ENCODE measurements at regions not wholly inside any gene's neighbourhood (a gene's known extent, or its start where the extent isn't known, plus 50 kb on each side); places are given as distances from the start of the nearest gene placed in this dataset.

- peak; percentile 24 for DNase-seq
Measured at GRCh38 chr5:61746831-61747575, 414.9 kb downstream of the ZSWIM6 start.

DNA sequence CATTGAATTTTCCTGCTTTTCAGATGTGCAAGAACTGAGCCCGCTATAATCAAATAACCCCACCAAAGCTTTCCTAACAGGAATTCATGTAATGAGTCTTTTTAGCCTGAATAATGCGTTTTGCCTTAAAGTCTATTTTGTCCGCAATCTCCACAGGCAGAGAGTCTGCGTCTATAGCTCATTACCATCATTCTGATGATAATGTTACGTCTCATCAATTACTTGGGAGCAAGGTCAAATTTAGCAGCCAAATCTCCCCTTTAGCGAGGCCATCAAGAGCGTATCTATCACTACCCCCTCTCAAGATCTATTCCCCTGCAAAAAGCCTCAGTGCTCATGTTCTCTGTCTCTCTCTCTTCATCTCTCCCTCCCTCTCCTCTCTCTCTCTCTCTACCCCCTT lies 416.1 kb downstream of the ZSWIM6 start:
- no peak for DNase-seq

GRCh38 chr5:61748651-61749050 lies 416.6 kb downstream of the ZSWIM6 start:
- no peak for DNase-seq

- DNase-seq: no peak
Measured at GRCh38 chr5:61752588-61752987, 420.5 kb downstream of the ZSWIM6 start.

GRCh38 chr5:61754792-61755191 lies 422.7 kb downstream of the ZSWIM6 start:
- DNase-seq: no peak

- DNase-seq: no peak
Measured at GRCh38 chr5:61755726-61756222, 423.7 kb downstream of the ZSWIM6 start.

DNA sequence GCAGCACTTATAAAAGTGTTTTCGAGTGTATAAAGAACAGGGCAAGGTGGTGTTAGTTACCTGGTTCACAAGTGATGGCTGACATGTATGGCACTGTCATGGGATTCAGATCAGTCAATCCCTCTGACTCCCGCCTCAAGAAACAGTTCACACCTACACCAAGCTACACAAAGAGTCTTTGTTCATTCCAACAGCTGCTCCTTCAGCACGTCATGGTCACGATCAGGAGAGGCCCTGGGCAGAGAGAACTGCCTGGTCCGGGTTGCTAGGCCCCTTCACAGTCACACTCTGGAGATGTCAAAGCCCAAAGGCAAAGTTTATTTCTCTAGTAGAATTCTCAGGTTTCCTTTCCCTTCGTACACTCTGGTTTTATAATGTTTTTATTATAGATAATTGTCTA lies 426.7 kb downstream of the ZSWIM6 start:
- DNase-seq: no peak

GRCh38 chr5:61765471-61765870 lies 433.4 kb downstream of the ZSWIM6 start:
- no peak for DNase-seq

GRCh38 chr5:61766141-61766540 lies 434.1 kb downstream of the ZSWIM6 start:
- DNase-seq: no peak

- no peak for DNase-seq
Measured at GRCh38 chr5:61767231-61768080, 435.4 kb downstream of the ZSWIM6 start.

- DNase-seq: no peak
Measured at GRCh38 chr5:61768692-61769281, 436.7 kb downstream of the ZSWIM6 start.

- no peak for DNase-seq
Measured at GRCh38 chr5:61771062-61771461, 439.0 kb downstream of the ZSWIM6 start.

GRCh38 chr5:61771808-61772207 lies 439.8 kb downstream of the ZSWIM6 start:
- no peak for DNase-seq

DNA sequence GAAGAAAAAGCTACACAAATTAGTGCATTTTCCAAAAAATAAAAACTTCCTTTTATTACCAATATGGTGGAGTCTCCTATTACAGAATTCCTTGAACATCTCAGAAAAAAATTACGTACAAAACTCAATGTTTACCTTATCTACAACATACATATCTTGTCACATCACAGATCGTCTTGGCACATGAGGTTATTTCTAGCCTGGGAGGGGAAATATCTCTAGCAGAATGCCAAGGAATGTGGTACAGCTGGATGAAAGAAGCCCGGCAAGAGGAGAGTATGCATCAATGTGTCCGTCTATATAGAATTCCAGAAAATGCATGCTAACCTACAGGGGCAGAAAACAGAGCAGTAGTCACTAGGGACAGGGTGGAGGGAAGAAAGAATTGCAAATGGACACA lies 443.8 kb downstream of the ZSWIM6 start:
- no peak for DNase-seq

DNA sequence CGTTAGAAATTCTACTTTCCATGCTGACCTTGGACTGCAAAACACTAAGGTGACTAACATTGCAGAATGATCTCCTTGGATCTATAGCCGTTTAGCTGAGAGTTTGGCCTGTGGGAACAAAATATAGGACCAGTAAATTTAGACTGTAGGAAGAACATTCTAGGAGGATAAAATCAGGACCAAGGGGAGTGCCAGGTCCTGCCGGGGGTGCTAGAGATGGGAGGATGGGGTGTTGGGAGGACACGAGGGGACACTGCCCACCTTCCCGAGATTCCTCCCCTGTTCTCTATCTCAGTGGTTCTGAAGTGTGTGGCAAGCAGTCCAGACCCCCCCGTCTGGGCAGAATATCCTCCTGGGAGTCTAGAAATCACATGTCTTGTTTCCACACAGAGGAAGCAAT lies 445.2 kb downstream of the ZSWIM6 start:
- DNase-seq: no peak

DNA sequence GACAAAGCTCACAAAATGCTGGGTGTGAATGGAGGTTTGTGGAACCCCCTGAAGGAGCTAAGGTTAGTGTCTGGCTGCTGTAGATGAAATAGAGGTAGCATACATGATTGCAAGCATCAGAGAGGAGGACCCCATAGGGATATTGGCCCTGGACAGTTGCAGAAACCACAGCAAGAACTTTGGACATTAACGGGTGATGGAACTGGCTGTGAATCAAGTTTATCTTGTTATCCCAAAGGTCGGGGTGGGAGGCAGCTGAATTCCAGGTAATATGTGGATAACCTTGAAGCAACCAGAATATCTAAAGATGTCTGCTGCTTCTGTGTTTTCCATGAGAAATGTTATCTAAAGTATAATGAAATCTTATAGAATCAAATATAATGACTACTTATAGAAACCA lies 447.7 kb downstream of the ZSWIM6 start:
- no peak for DNase-seq

DNA sequence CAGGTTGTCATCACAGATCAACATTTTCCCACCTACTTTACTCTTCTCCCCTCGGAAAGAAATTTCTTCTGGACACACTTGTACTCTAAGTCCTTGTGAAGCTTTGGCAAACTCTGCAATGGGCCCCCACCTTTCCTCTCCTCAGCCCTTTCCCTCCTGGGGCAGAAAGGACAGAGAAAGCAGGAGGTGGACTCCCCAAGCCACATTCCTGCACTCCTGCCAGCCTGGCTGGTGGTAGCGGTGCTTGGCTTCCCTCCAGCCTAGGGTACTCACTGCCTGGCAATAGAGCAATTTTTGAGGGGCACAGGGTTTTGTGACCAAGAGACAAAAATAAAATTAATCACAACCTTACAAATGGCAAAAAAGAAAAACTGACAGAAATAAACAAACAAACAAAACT lies 451.4 kb downstream of the ZSWIM6 start:
- DNase-seq: no peak

GRCh38 chr5:61784341-61784740 lies 452.3 kb downstream of the ZSWIM6 start:
- no peak for DNase-seq

- no peak for DNase-seq
Measured at GRCh38 chr5:61788548-61788947, 456.5 kb downstream of the ZSWIM6 start.

GRCh38 chr5:61790007-61790406 lies 457.9 kb downstream of the ZSWIM6 start:
- DNase-seq: no peak

DNA sequence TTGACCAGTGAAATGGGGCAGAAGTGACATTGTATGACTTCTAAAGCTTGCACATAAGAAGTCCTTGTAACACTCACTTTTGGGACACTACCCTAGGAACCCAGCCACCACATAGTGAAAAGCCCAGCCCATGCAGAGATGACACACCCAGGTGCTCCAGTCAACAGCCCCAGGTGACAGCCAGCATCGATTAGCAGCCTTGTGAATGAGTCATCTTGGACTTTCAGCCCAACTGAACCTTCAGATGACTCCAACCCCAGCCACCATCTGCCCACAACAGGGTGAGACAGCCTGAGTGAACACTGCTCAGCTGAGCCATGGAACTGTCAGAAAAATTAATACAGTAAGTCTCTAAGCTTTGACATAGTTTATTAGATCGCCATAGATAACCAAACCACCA lies 458.6 kb downstream of the ZSWIM6 start:
- DNase-seq: no peak

GRCh38 chr5:61796773-61797172 lies 464.7 kb downstream of the ZSWIM6 start:
- DNase-seq: no peak

- DNase-seq: no peak
Measured at GRCh38 chr5:61800450-61800849, 468.4 kb downstream of the ZSWIM6 start.

DNA sequence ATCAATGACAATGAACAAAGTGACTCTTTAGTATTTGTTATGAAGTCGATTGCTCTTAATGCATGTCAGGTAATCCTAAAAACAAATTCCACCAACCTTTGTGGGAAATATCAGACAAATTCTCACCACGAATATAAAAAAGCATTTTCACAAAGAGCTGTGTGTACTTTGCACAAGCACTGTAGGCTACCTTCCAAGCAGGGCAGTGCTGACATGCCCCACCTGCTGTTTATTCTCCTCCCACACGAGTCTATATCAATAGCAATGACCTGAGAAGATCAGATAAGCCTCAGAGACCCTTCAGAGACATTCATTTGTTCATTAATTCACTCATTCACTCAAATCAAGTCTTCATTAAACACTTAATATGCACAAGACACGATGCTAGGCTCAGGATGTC lies 469.1 kb downstream of the ZSWIM6 start:
- no peak for DNase-seq
